ENCODE measurements at regions not wholly inside any gene's neighbourhood (a gene's known extent, or its start where the extent isn't known, plus 50 kb on each side); places are given as distances from the start of the nearest gene placed in this dataset.

- H2BK5ac ChIP-seq (ENCODE audit: low read depth, low read length) = no peak overlapping the region
Observed at GRCh38 chr5:31095796-31096195, 97.7 kb upstream of the CDH6 start.

More at GRCh38 chr5:31095796-31096195, 97.7 kb upstream of the CDH6 start:
- H3K27me3 ChIP-seq (replicated peaks in 1 of 4; ENCODE audit: control insufficient read depth in 3 of 4, extremely low read depth in 1 of 4, insufficient read depth in 3 of 4, low read length in 3 of 4) = no peaks in the 10 kb centered on the region
- TF ChIP-seq NRF1 (IDR thresholded peaks at IDR 0.05; ENCODE audit: low read depth, low read length) (no peak), CHD2 (IDR thresholded peaks at IDR 0.05; ENCODE audit: low read length) (no peak), GTF2F1 (IDR thresholded peaks at IDR 0.05; ENCODE audit: borderline replicate concordance, low read depth, low read length) (no peak), ATF3 (IDR thresholded peaks at IDR 0.05; ENCODE audit: insufficient read depth, low read depth, low read length) (no peak), RFX5 (IDR thresholded peaks at IDR 0.05; ENCODE audit: borderline replicate concordance, low read depth, low read length) (no peak), SUZ12 (IDR thresholded peaks at IDR 0.05; ENCODE audit: low read length) (no peak), BRCA1 (IDR thresholded peaks at IDR 0.05; ENCODE audit: low read depth, low read length) (no peak), NANOG (IDR thresholded peaks at IDR 0.05; ENCODE audit: insufficient read depth, low read depth, low read length, poor library complexity, severe bottlenecking) (no peak), CHD1 (IDR thresholded peaks at IDR 0.05; ENCODE audit: low read depth, low read length) (no peak), POLR2A (IDR thresholded peaks at IDR 0.05; ENCODE audit: control extremely low read depth in 1 of 2, low read depth in 2 of 2, low read length in 2 of 2) (no peak), HDAC2 (IDR thresholded peaks at IDR 0.05; ENCODE audit: borderline replicate concordance in 1 of 2, low read depth in 2 of 2, low read length in 2 of 2) (no peak), YY1 (IDR thresholded peaks at IDR 0.05; ENCODE audit: low read depth, low read length) (no peak)
- TF ChIP-seq, protein P1, sequence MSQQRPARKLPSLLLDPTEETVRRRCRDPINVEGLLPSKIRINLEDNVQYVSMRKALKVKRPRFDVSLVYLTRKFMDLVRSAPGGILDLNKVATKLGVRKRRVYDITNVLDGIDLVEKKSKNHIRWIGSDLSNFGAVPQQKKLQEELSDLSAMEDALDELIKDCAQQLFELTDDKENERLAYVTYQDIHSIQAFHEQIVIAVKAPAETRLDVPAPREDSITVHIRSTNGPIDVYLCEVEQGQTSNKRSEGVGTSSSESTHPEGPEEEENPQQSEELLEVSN (IDR thresholded peaks at IDR 0.05) = no peak
- H2BK12ac ChIP-seq (ENCODE audit: low read depth, low read length) = no peak overlapping the region
- no peaks in the 10 kb centered on the region for H3K4me1 ChIP-seq (replicated peaks in 1 of 4; ENCODE audit: control insufficient read depth in 3 of 4, insufficient read depth in 4 of 4, low read length in 3 of 4)
- no peak overlapping the region for H2BK120ac ChIP-seq (replicated peaks; ENCODE audit: low read depth, low read length)
- H2AK5ac ChIP-seq (ENCODE audit: low read depth, low read length) = no peak overlapping the region
- POLR2A ChIA-PET (ENCODE audit: partially characterized antibody) = no interaction called here
- no peaks in the 10 kb centered on the region for H4K20me1 ChIP-seq (replicated peaks in 1 of 2; ENCODE audit: control insufficient read depth in 1 of 2, insufficient read depth in 2 of 2, low read length in 2 of 2)
- no peak overlapping the region for H4K8ac ChIP-seq (ENCODE audit: extremely low read depth, insufficient read depth, low read length)
- no peak overlapping the region for H3K4me2 ChIP-seq (ENCODE audit: insufficient read depth in 1 of 2, low read depth in 2 of 2, low read length in 2 of 2)
- no peaks in the 10 kb centered on the region for H3K23me2 ChIP-seq (ENCODE audit: low read depth, low read length)
- H3K18ac ChIP-seq (ENCODE audit: extremely low read depth, low read length) = no peak overlapping the region
- H3K79me1 ChIP-seq (ENCODE audit: low read depth, low read length) = no peaks in the 10 kb centered on the region
- H3K27ac ChIP-seq (ENCODE audit: low read depth, low read length) = no peak overlapping the region
- no peak overlapping the region for H2BK20ac ChIP-seq (ENCODE audit: low read length)
- no peak for FAIRE-seq
- no peak overlapping the region for H3K56ac ChIP-seq (replicated peaks; ENCODE audit: insufficient read length, low read depth, low read length)
- DNase-seq (ENCODE audit: low read depth in 1 of 2, low spot score in 2 of 2) = no peak
- no peak overlapping the region for H3K4ac ChIP-seq (replicated peaks; ENCODE audit: insufficient read length, low read depth, low read length)
- H3K36me3 ChIP-seq (ENCODE audit: control insufficient read depth in 2 of 4, insufficient read depth in 4 of 4, low read length in 3 of 4) = no peaks in the 10 kb centered on the region
- 0 out of 4 replicates have a peak, but pooled peaks cover 0 to 3% of the 10 kb centered on the region in 2 experiments for H3K9me3 ChIP-seq (ENCODE audit: insufficient read depth in 2 of 2, low read depth in 1 of 2, low read length in 1 of 2)
- H3K14ac ChIP-seq (ENCODE audit: insufficient read length) = no peak overlapping the region
- no peak overlapping the region for H2AFZ ChIP-seq (ENCODE audit: low read length)
- WGBS, 2 experiments (ENCODE audit: extremely low coverage in 1 of 2, insufficient coverage in 1 of 2, insufficient read length in 1 of 2, insufficient replicate concordance in 2 of 2, low coverage in 1 of 2, low lambda C conversion rate in 2 of 2, missing lambda C conversion rate in 1 of 2) = 92% methylated on average over 1 of the region's 1 CpG; no CpG with 5 or more reads in 1 of the 2 experiments
- H3K23ac ChIP-seq (ENCODE audit: insufficient read length) = no peak overlapping the region
- CTCF ChIA-PET (ENCODE audit: partially characterized antibody) = interaction anchor here (0.7 kb wide), 1 partner anchor 149 kb away, joined by 3 read pairs; no protein-coding TSS in a partner anchor
- no peak overlapping the region for H3K4me3 ChIP-seq (ENCODE audit: extremely low read depth in 1 of 4, insufficient read depth in 2 of 4, low read depth in 3 of 4, low read length in 4 of 4)
- no peak overlapping the region for H2BK15ac ChIP-seq (ENCODE audit: low read length)
- H3K79me2 ChIP-seq (ENCODE audit: control insufficient read depth in 1 of 2, insufficient read depth in 2 of 2, low read length in 2 of 2) = no peaks in the 10 kb centered on the region
- H4K91ac ChIP-seq (replicated peaks; ENCODE audit: insufficient read length, low read length) = no peak overlapping the region
- no peak overlapping the region for H4K5ac ChIP-seq (ENCODE audit: insufficient read length, low read depth, low read length)
- H3K9ac ChIP-seq (replicated peaks in 1 of 4; ENCODE audit: extremely low read depth in 1 of 4, low read depth in 3 of 4, low read length in 3 of 4) = no peak overlapping the region

All from H1 (cell line).